Progenitor cell of endocrine pancreas (in vitro differentiated cells): ENCODE measurements at regions not wholly inside any gene's neighbourhood (a gene's known extent, or its start where the extent isn't known, plus 50 kb on each side); places are given as distances from the start of the nearest gene placed in this dataset.

Experiments used
- DNase-seq: peaks from one replicate; pipeline ENCODE4 v3.0.0; 2021; ENCODE audit warnings: low spot score; ENCODE audit not compliant: unreplicated experiment
- H3K27ac Mint-ChIP-seq: 2 replicates; pipeline ENCODE4 v1.8.0; 2021; ENCODE audit warnings: mild to moderate bottlenecking, moderate library complexity, mixed read lengths
- H3K27me3 Mint-ChIP-seq: 2 replicates; pipeline ENCODE4 v1.8.0; 2021; ENCODE audit warnings: mixed read lengths
- H3K36me3 Mint-ChIP-seq: 2 replicates; pipeline ENCODE4 v1.8.0; 2022; ENCODE audit warnings: mixed read lengths; ENCODE audit not compliant: insufficient read depth
- H3K4me1 Mint-ChIP-seq: 2 replicates; pipeline ENCODE4 v1.8.0; 2021; ENCODE audit warnings: low read depth, mixed read lengths
- H3K4me3 Mint-ChIP-seq: 2 replicates; pipeline ENCODE4 v1.8.0; 2021; ENCODE audit warnings: low read depth, mild to moderate bottlenecking, moderate library complexity, mixed read lengths
- H3K9me3 Mint-ChIP-seq: 2 replicates; pipeline ENCODE4 v1.8.0; 2021; ENCODE audit warnings: low read depth, mixed read lengths
- CTCF ChIP-seq: fragments of 200-600 bp; sonication (generic); IDR thresholded peaks from one replicate; pipeline ENCODE4 v1.5.0; 2021; ENCODE audit warnings: antibody characterized with exemption, mild to moderate bottlenecking; ENCODE audit not compliant: unreplicated experiment

DNA sequence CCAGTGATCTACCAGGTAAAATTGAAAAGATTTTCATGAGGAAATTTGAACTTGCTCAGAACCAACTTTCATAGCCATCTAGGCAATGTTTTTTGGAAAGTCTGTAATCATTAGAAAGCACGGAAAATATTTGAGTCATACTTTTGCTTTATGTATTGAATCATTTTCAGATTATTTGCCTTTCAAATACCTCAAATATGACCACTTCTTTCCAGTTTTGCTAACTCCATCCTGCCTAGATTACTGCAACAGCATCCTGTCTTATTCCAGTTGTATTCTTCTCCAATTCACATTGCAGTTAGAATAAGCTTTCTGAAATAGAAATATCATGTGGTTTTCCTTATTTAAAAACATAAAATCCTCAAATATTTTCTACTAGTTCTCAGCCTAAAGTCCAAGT is 239.8 kb upstream of the FAR2 start:
- Mint-ChIP-seq H3K4me1 (no peaks in the 10 kb centered on the region), H3K27me3 (no peaks in the 10 kb centered on the region), H3K36me3 (no peaks in the 10 kb centered on the region)

DNA sequence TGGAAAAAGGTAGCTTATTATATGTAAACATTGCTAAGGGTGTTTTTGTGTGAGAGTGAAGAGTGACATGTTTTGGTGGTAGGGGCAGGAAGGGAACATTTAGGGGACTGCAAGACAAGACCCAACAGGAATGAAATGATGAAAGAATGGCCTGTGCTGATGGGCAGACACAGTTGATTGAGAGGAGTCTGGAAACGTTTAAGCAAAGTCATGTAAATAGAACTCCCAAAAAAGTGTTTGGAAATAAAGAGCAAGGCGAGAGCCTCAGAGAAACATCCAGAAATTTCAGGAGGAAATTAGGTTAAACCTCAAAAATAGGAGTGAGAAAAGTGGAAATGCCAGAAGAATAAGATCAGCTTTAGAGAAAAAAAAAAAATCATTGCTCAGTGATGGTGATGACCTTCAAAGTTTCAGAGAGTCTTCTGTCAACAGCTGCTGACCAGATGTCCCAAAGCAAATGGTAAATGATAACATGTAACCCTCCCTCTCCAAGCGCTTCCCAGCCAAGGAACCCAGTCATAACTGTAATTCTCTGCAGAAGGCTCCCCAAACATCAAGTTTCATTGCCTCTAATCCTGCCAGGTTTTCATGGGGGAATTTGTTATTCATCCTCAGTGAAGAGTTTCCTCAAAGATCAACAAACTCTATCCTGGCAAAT is 223.2 kb upstream of the FAR2 start:
- H3K4me1 Mint-ChIP-seq = no peaks in the 10 kb centered on the region
- no peaks in the 10 kb centered on the region for H3K27me3 Mint-ChIP-seq
- H3K27ac Mint-ChIP-seq = no peak overlapping the region

More for the DNA sequence above, 239.8 kb upstream of the FAR2 start:
- Mint-ChIP-seq H3K9me3 (peaks cover 51% of the 10 kb centered on the region), H3K27ac (no peak overlapping the region), H3K4me3 (no peak overlapping the region)
- TF ChIP-seq CTCF = no peak
- DNase-seq = no peak

GRCh38 chr12:28930704-28931103 is 218.4 kb upstream of the FAR2 start:
- no peak for TF ChIP-seq CTCF
- Mint-ChIP-seq H3K9me3 (no peaks in the 10 kb centered on the region), H3K27me3 (no peaks in the 10 kb centered on the region), H3K27ac (no peak overlapping the region), H3K4me1 (no peaks in the 10 kb centered on the region), H3K36me3 (no peaks in the 10 kb centered on the region), H3K4me3 (no peak overlapping the region)
- DNase-seq = no peak

More for the DNA sequence above, 223.2 kb upstream of the FAR2 start:
- Mint-ChIP-seq H3K9me3 (peaks cover 18% of the 10 kb centered on the region), H3K4me3 (no peak overlapping the region), H3K36me3 (no peaks in the 10 kb centered on the region)
- DNase-seq = no peak
- no peak for TF ChIP-seq CTCF

DNA sequence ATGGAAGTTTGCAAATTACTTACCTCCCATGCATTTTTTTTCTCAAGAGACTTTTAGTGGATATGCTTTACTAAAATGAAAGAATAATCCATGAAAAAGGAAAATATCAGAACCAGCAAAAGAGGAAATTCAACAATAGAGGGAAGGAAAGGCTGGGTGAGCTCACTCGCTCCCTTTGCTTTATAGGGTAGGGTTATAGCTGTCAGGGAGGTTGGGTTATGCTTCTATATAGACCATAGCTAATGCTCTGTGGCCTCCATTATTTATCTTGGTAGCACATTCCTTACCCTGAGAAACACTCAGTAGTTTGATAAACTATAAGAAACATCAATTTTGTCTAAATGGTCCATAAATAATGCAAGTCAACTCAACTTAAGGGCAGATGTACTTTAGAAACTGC is 215.9 kb upstream of the FAR2 start:
- DNase-seq = no peak
- no peaks in the 10 kb centered on the region for H3K4me1 Mint-ChIP-seq
- H3K27me3 Mint-ChIP-seq = no peaks in the 10 kb centered on the region
- no peak overlapping the region for H3K4me3 Mint-ChIP-seq
- H3K9me3 Mint-ChIP-seq = no peaks in the 10 kb centered on the region
- no peak for TF ChIP-seq CTCF
- H3K36me3 Mint-ChIP-seq = no peaks in the 10 kb centered on the region
- H3K27ac Mint-ChIP-seq = no peak overlapping the region

- H3K27me3 Mint-ChIP-seq = no peaks in the 10 kb centered on the region
- no peak for TF ChIP-seq CTCF
- no peaks in the 10 kb centered on the region for H3K9me3 Mint-ChIP-seq
- no peaks in the 10 kb centered on the region for H3K4me1 Mint-ChIP-seq
- no peaks in the 10 kb centered on the region for H3K36me3 Mint-ChIP-seq
- H3K27ac Mint-ChIP-seq = no peak overlapping the region
- H3K4me3 Mint-ChIP-seq = no peak overlapping the region
- DNase-seq = no peak
Observed at GRCh38 chr12:28933864-28934527, 215.1 kb upstream of the FAR2 start.
